Mesendoderm (in vitro differentiated cells): ENCODE measurements at regions not wholly inside any gene's neighbourhood (a gene's known extent, or its start where the extent isn't known, plus 50 kb on each side); places are given as distances from the start of the nearest gene placed in this dataset.

Experiments used
- DNase-seq: peaks from one replicate; pipeline ENCODE4 v3.0.0; 2013
- H2AK5ac ChIP-seq: 2 replicates; pipeline ENCODE4 v1.6.1; 2013; ENCODE audit warnings: low read length, inconsistent platforms
- H2BK120ac ChIP-seq: 2 replicates; pipeline ENCODE4 v1.6.1; 2013; ENCODE audit warnings: low read depth, mild to moderate bottlenecking, low read length, moderate library complexity, mixed read lengths
- H2BK15ac ChIP-seq: replicated peaks from 2 replicates; pipeline ENCODE4 v1.6.1; 2013; ENCODE audit warnings: low read depth, mild to moderate bottlenecking, moderate library complexity
- H2BK5ac ChIP-seq: 2 replicates; pipeline ENCODE4 v1.6.1; 2013; ENCODE audit warnings: low read length, inconsistent platforms
- H3K18ac ChIP-seq: 2 replicates; pipeline ENCODE4 v1.6.1; 2013; ENCODE audit warnings: mild to moderate bottlenecking, low read length, mixed read lengths
- H3K23ac ChIP-seq: one replicate; pipeline ENCODE4 v1.6.1; 2013; ENCODE audit warnings: low read length
- H3K27ac ChIP-seq: 2 replicates; pipeline ENCODE4 v1.5.1; 2013; ENCODE audit warnings: low read depth, mild to moderate bottlenecking, inconsistent platforms, low read length, moderate library complexity
- H3K27me3 ChIP-seq: 2 replicates; pipeline ENCODE4 v1.6.1; 2013; ENCODE audit warnings: low read length, control low read depth, mild to moderate bottlenecking, inconsistent platforms; ENCODE audit not compliant: insufficient read depth, poor library complexity
- H3K36me3 ChIP-seq: 2 replicates; pipeline ENCODE4 v1.6.1; 2013; ENCODE audit warnings: low read length, inconsistent platforms; ENCODE audit not compliant: control insufficient read depth, insufficient read depth
- H3K4ac ChIP-seq: one replicate; pipeline ENCODE4 v1.6.1; 2013; ENCODE audit warnings: low read depth, mild to moderate bottlenecking, low read length, moderate library complexity
- H3K4me1 ChIP-seq: 2 replicates; pipeline ENCODE4 v1.6.1; 2013; ENCODE audit warnings: low read depth, low read length, inconsistent platforms; ENCODE audit not compliant: control insufficient read depth
- H3K4me2 ChIP-seq: 2 replicates; pipeline ENCODE4 v1.6.1; 2013; ENCODE audit warnings: low read length
- H3K4me3 ChIP-seq: 2 replicates; pipeline ENCODE4 v1.5.1; 2013; ENCODE audit warnings: mild to moderate bottlenecking, low read length
- H3K56ac ChIP-seq: one replicate; pipeline ENCODE4 v1.6.1; 2013; ENCODE audit warnings: low read length
- H3K79me1 ChIP-seq: 2 replicates; pipeline ENCODE4 v1.6.1; 2013; ENCODE audit warnings: low read length, inconsistent platforms
- H3K79me2 ChIP-seq: 2 replicates; pipeline ENCODE4 v1.6.1; 2013; ENCODE audit warnings: mild to moderate bottlenecking, low read length; ENCODE audit not compliant: control insufficient read depth, insufficient read depth
- H3K9ac ChIP-seq: 2 replicates; pipeline ENCODE4 v1.6.1; 2013; ENCODE audit warnings: low read length, inconsistent platforms
- H4K5ac ChIP-seq: one replicate; pipeline ENCODE4 v1.6.1; 2013; ENCODE audit warnings: low read length
- H4K8ac ChIP-seq: one replicate; pipeline ENCODE4 v1.6.1; 2013; ENCODE audit warnings: low read depth, mild to moderate bottlenecking, control low read depth, low read length, moderate library complexity
- WGBS: extraction: QIAGEN DNeasy Blood & Tissue Kit; methylation state at CpG from one replicate; pipeline ENCODE4 v1.1.7; 2013; ENCODE audit warnings: low lambda C conversion rate, missing lambda C conversion rate; ENCODE audit not compliant: insufficient coverage; ENCODE audit errors: extremely low coverage; 5-methylcytosine and 5-hydroxymethylcytosine counted together

GRCh38 chr12:116338064-116338846, 60.8 kb upstream of the MED13L start:
- Histone ChIP-seq H4K5ac (no peak overlapping the region), H3K23ac (no peak overlapping the region), H3K79me2 (no peaks in the 10 kb centered on the region), H3K18ac (no peak overlapping the region), H3K56ac (no peak overlapping the region), H3K9ac (no peak overlapping the region), H3K4me3 (no peak overlapping the region), H2BK5ac (no peak overlapping the region), H3K79me1 (no peaks in the 10 kb centered on the region), H3K4me2 (no peak overlapping the region), H2AK5ac (no peak overlapping the region), H3K4me1 (no peaks in the 10 kb centered on the region), H2BK120ac (no peak overlapping the region), H3K36me3 (no peaks in the 10 kb centered on the region), H3K4ac (no peak overlapping the region), H3K27ac (no peak overlapping the region), H2BK15ac (no peak overlapping the region), H4K8ac (no peak overlapping the region), H3K27me3 (no peaks in the 10 kb centered on the region)
- WGBS: no CpG with 5 or more reads among the region's 11 CpGs
- peak; percentile 33 for DNase-seq

- Histone ChIP-seq H3K4me1 (no peaks in the 10 kb centered on the region), H2BK15ac (no peak overlapping the region), H3K23ac (no peak overlapping the region), H2BK5ac (no peak overlapping the region), H3K18ac (no peak overlapping the region), H2AK5ac (no peak overlapping the region), H3K56ac (no peak overlapping the region), H3K4ac (no peak overlapping the region), H3K79me2 (no peaks in the 10 kb centered on the region), H4K5ac (no peak overlapping the region), H2BK120ac (no peak overlapping the region), H3K27me3 (no peaks in the 10 kb centered on the region), H3K79me1 (no peaks in the 10 kb centered on the region), H3K27ac (no peak overlapping the region), H3K36me3 (no peaks in the 10 kb centered on the region), H3K9ac (no peak overlapping the region), H3K4me3 (no peak overlapping the region), H3K4me2 (no peak overlapping the region), H4K8ac (no peak overlapping the region)
- no CpG with 5 or more reads among the region's 3 CpGs for WGBS
- no peak for DNase-seq
Observed at GRCh38 chr12:116339062-116339461, 61.6 kb upstream of the MED13L start.

DNA sequence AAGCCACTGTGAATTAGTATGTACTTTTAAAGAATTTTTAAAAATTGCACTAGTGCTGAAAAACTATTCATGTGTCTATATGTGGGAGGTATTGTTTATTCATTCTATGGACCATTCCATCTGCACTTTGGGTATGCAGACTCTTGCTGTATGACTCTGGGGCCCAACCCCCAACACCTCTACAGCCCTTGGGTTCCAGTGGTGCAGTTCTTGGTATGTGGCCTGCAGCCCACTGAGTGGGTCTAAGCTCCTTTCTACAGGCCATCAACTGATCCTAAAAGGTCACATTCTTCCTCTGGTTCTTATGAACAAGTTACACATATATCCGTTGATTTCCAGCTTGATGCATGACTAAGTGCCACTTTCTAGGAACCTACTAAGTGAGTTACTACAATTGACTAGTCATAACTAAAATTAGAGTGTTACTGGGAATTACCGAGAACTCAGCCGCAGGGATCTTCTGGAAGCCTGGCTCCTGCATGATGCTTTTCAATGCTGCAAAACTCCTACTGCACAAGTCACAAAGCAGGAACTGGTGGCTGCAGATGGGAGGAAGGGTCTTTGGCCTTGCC, 62.4 kb upstream of the MED13L start:
- Histone ChIP-seq H3K79me1 (no peaks in the 10 kb centered on the region), H3K79me2 (no peaks in the 10 kb centered on the region), H3K4ac (no peak overlapping the region), H3K4me3 (no peak overlapping the region), H4K8ac (no peak overlapping the region), H3K56ac (no peak overlapping the region), H2AK5ac (no peak overlapping the region), H3K4me2 (no peak overlapping the region), H2BK15ac (no peak overlapping the region), H3K27me3 (no peaks in the 10 kb centered on the region), H3K23ac (no peak overlapping the region), H2BK120ac (no peak overlapping the region), H4K5ac (no peak overlapping the region), H3K27ac (no peak overlapping the region), H3K18ac (no peak overlapping the region), H3K4me1 (no peaks in the 10 kb centered on the region), H3K9ac (no peak overlapping the region), H2BK5ac (no peak overlapping the region), H3K36me3 (no peaks in the 10 kb centered on the region)
- no peak for DNase-seq
- WGBS: no CpG with 5 or more reads among the region's 3 CpGs

DNA sequence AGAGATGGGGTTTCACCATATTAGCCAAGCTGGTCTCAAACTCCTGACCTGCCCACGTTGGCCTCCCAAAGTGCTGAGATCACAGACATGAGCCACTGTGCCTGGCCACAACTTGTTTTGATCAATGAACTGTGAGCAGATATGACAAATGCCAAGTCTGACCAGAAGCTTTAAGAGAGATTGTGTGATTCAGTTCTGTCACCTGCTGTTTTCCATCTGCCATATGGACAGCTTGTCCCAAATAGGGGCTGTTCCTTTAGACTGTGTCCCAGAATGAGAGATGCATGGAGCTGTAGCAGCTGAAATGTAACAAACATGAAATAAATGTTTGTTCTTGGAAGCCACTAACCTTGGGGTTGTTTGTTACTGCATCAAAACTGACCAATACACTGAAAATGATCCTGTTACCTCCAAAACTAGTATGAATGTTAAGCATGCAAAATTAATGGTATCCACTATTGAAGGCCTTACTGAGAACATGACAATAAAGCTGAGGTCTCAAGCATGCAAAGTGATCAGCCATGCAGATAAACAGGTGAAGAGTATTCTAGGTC, 65.9 kb upstream of the MED13L start:
- H3K4me3 ChIP-seq: no peak overlapping the region
- H2BK120ac ChIP-seq: no peak overlapping the region
- no peak overlapping the region for H3K9ac ChIP-seq
- H3K79me2 ChIP-seq: no peaks in the 10 kb centered on the region
- H4K8ac ChIP-seq: no peak overlapping the region
- H3K4me2 ChIP-seq: no peak overlapping the region
- no peaks in the 10 kb centered on the region for H3K36me3 ChIP-seq
- H3K23ac ChIP-seq: no peak overlapping the region
- no peak for DNase-seq
- no peak overlapping the region for H2BK5ac ChIP-seq
- H3K4me1 ChIP-seq: no peaks in the 10 kb centered on the region
- H2AK5ac ChIP-seq: no peak overlapping the region
- no peaks in the 10 kb centered on the region for H3K79me1 ChIP-seq
- H4K5ac ChIP-seq: no peak overlapping the region
- no peak overlapping the region for H2BK15ac ChIP-seq
- H3K4ac ChIP-seq: no peak overlapping the region
- H3K18ac ChIP-seq: no peak overlapping the region
- no peak overlapping the region for H3K56ac ChIP-seq
- no peaks in the 10 kb centered on the region for H3K27me3 ChIP-seq
- WGBS: no CpG with 5 or more reads among the region's 1 CpG
- H3K27ac ChIP-seq: no peak overlapping the region

- Histone ChIP-seq H2AK5ac (no peak overlapping the region), H3K79me2 (no peaks in the 10 kb centered on the region), H4K5ac (no peak overlapping the region), H3K79me1 (no peaks in the 10 kb centered on the region), H3K4me3 (no peak overlapping the region), H3K27me3 (no peaks in the 10 kb centered on the region), H3K23ac (no peak overlapping the region), H3K4me2 (no peak overlapping the region), H3K27ac (no peak overlapping the region), H3K4ac (no peak overlapping the region), H2BK120ac (no peak overlapping the region), H3K4me1 (no peaks in the 10 kb centered on the region), H3K9ac (no peak overlapping the region), H3K18ac (no peak overlapping the region), H3K36me3 (no peaks in the 10 kb centered on the region), H4K8ac (no peak overlapping the region), H2BK5ac (no peak overlapping the region), H3K56ac (no peak overlapping the region), H2BK15ac (no peak overlapping the region)
- no CpG with 5 or more reads among the region's 6 CpGs for WGBS
- peak; percentile 61 for DNase-seq
Observed at GRCh38 chr12:116346222-116346621, 68.7 kb upstream of the MED13L start.
